Uterus (tissue), 3 donors: ENCODE measurements at regions not wholly inside any gene's neighbourhood (a gene's known extent, or its start where the extent isn't known, plus 50 kb on each side); places are given as distances from the start of the nearest gene placed in this dataset.

Experiments
- DNase-seq, 2 donors: peaks; one replicate each; pipeline ENCODE4 v3.0.0-alpha.2; 2019 to 2020
- H3K27ac ChIP-seq, 2 donors: fragments of 200-600 bp; sonication (generic); 1 replicate in 1 of 2; 2 replicates in 1 of 2; pipeline ENCODE4 v1.5.1; 2016 to 2018
- H3K27me3 ChIP-seq, 2 donors: fragments of 200-600 bp; sonication (generic); one replicate each; pipeline ENCODE4 v1.5.1; 2018 to 2019; ENCODE audit warnings: control low read depth in 1 of 2
- H3K36me3 ChIP-seq, 2 donors: fragments of 200-600 bp; sonication (generic); one replicate each; pipeline ENCODE4 v1.5.1; 2019; ENCODE audit warnings: control low read depth in 1 of 2
- H3K4me1 ChIP-seq, 2 donors: fragments of 200-600 bp; sonication (generic); one replicate each; pipeline ENCODE4 v1.5.1; 2018 to 2019; ENCODE audit warnings: control low read depth in 1 of 2
- H3K4me3 ChIP-seq, 2 donors: fragments of 200-600 bp; sonication (generic); 1 replicate in 1 of 2; 2 replicates in 1 of 2; pipeline ENCODE4 v1.5.1; 2018 to 2019; ENCODE audit warnings: mild to moderate bottlenecking in 1 of 2
- H3K9me3 ChIP-seq, 2 donors: fragments of 200-600 bp; sonication (generic); one replicate each; pipeline ENCODE4 v1.5.1; 2019; ENCODE audit warnings: control low read depth in 1 of 2
- POLR2A ChIP-seq, 2 donors: fragments of 450-650 bp; IDR thresholded peaks; one replicate each; pipeline ENCODE4 v1.6.1; 2016; ENCODE audit warnings: antibody characterized with exemption in 2 of 2, mild to moderate bottlenecking in 1 of 2, moderate library complexity in 1 of 2
- intact Hi-C: fragments of 100-400 bp; cut with DNase I; formaldehyde crosslinking; loops from one replicate; pipeline ENCODE4 v1.15.1; 2023; ENCODE audit warnings: low total_unique reads
- TF ChIP-seq, protein P1 (sequence below), 4 experiments: fragments of 200-600 bp in 2 of 4; fragments of 450-650 bp in 2 of 4; sonication (generic) in 2 of 4; IDR thresholded peaks; one replicate each; pipeline ENCODE4 v1.5.1; 2016 to 2019; ENCODE audit warnings: antibody characterized with exemption in 4 of 4, mild to moderate bottlenecking in 2 of 4, moderate library complexity in 1 of 4
- donor health status: DM: yes; HTN: yes; CAD: no.

GRCh38 chr14:103201801-103202200 lies 78.5 kb downstream of the TNFAIP2 start:
- Histone ChIP-seq H3K27me3 (no peaks in the 10 kb centered on the region), H3K36me3 (no peaks in the 10 kb centered on the region), H3K27ac (peak overlapping the region; percentile 42 to 62), H3K9me3 (peaks cover 0 to 14% of the 10 kb centered on the region in 2 donors), H3K4me1 (peaks cover 6 to 14% of the 10 kb centered on the region in 2 donors), H3K4me3 (no peak overlapping the region)
- DNase-seq, result peak; percentile 56 to 60
- TF ChIP-seq POLR2A (IDR thresholded peaks at IDR 0.05), result no peak
- TF ChIP-seq, protein P1, sequence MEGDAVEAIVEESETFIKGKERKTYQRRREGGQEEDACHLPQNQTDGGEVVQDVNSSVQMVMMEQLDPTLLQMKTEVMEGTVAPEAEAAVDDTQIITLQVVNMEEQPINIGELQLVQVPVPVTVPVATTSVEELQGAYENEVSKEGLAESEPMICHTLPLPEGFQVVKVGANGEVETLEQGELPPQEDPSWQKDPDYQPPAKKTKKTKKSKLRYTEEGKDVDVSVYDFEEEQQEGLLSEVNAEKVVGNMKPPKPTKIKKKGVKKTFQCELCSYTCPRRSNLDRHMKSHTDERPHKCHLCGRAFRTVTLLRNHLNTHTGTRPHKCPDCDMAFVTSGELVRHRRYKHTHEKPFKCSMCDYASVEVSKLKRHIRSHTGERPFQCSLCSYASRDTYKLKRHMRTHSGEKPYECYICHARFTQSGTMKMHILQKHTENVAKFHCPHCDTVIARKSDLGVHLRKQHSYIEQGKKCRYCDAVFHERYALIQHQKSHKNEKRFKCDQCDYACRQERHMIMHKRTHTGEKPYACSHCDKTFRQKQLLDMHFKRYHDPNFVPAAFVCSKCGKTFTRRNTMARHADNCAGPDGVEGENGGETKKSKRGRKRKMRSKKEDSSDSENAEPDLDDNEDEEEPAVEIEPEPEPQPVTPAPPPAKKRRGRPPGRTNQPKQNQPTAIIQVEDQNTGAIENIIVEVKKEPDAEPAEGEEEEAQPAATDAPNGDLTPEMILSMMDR (IDR thresholded peaks at IDR 0.05), result no peak
- intact Hi-C loops, result no loop called here

- H3K36me3 ChIP-seq, result no peaks in the 10 kb centered on the region
- no peak for DNase-seq
- intact Hi-C loops, result no loop called here
- H3K9me3 ChIP-seq, result peaks cover 0 to 14% of the 10 kb centered on the region in 2 donors
- H3K4me1 ChIP-seq, result no peaks in the 10 kb centered on the region
- no peaks in the 10 kb centered on the region for H3K27me3 ChIP-seq
- H3K27ac ChIP-seq, result peak overlapping the region; percentile 89 to 98
- H3K4me3 ChIP-seq, result no peak overlapping the region
- TF ChIP-seq, protein P1 (IDR thresholded peaks at IDR 0.05), result no peak
- TF ChIP-seq POLR2A (IDR thresholded peaks at IDR 0.05), result no peak
Observed at GRCh38 chr14:103204852-103205540, 81.7 kb downstream of the TNFAIP2 start.

- Histone ChIP-seq H3K4me1 (no peaks in the 10 kb centered on the region), H3K27ac (peak overlapping the region; percentile 89 to 98), H3K36me3 (no peaks in the 10 kb centered on the region), H3K27me3 (no peaks in the 10 kb centered on the region), H3K4me3 (peak overlapping the region in 1 of 2 donors; percentile 71), H3K9me3 (peaks cover 0 to 14% of the 10 kb centered on the region in 2 donors)
- peak in 1 of 2 donors; percentile 50 for DNase-seq
- no peak for TF ChIP-seq POLR2A (IDR thresholded peaks at IDR 0.05)
- TF ChIP-seq, protein P1 (IDR thresholded peaks at IDR 0.05), result no peak
- intact Hi-C loops, result no loop called here
Observed at GRCh38 chr14:103205541-103205906, 82.3 kb downstream of the TNFAIP2 start.

GRCh38 chr14:103206023-103206481 lies 82.8 kb downstream of the TNFAIP2 start:
- no peaks in the 10 kb centered on the region for H3K4me1 ChIP-seq
- intact Hi-C loops, result no loop called here
- peaks cover 0 to 14% of the 10 kb centered on the region in 2 donors for H3K9me3 ChIP-seq
- H3K4me3 ChIP-seq, result peak overlapping the region; percentile 50 to 71
- peak; percentile 62 to 71 for DNase-seq
- TF ChIP-seq, protein P1 (IDR thresholded peaks at IDR 0.05), result no peak
- TF ChIP-seq POLR2A (IDR thresholded peaks at IDR 0.05), result peak in 1 of 2 donors; percentile 17
- H3K27me3 ChIP-seq, result no peaks in the 10 kb centered on the region
- H3K36me3 ChIP-seq, result no peaks in the 10 kb centered on the region
- H3K27ac ChIP-seq, result peak overlapping the region; percentile 89 to 98

GRCh38 chr14:103206836-103207387 lies 83.7 kb downstream of the TNFAIP2 start:
- H3K4me1 ChIP-seq, result no peaks in the 10 kb centered on the region
- H3K27ac ChIP-seq, result peak overlapping the region; percentile 89 to 98
- intact Hi-C loops, result no loop called here
- H3K36me3 ChIP-seq, result no peaks in the 10 kb centered on the region
- no peaks in the 10 kb centered on the region for H3K27me3 ChIP-seq
- H3K9me3 ChIP-seq, result peaks cover 0 to 14% of the 10 kb centered on the region in 2 donors
- DNase-seq, result peak; percentile 93 to 95
- H3K4me3 ChIP-seq, result peak overlapping the region; percentile 50 to 71
- TF ChIP-seq, protein P1 (IDR thresholded peaks at IDR 0.05), result no peak
- peak in 1 of 2 donors; percentile 32 for TF ChIP-seq POLR2A (IDR thresholded peaks at IDR 0.05)
